Ovary (tissue), 7 donors: ENCODE measurements at regions not wholly inside any gene's neighbourhood (a gene's known extent, or its start where the extent isn't known, plus 50 kb on each side); places are given as distances from the start of the nearest gene placed in this dataset.
A peak's percentile ranks its signal among the peaks of the same experiment; 100 is the strongest.

Source experiments
- DNase-seq, 5 donors: peaks; one replicate each; pipeline ENCODE4 v3.0.0-alpha.2; 2019 to 2020
- H3K27ac ChIP-seq, 2 donors: fragments of 200-600 bp; one replicate each; pipeline versions ENCODE4 v1.5.1 to v1.8.0; 2019 to 2022
- H3K27me3 ChIP-seq: fragments of 200-600 bp; one replicate; pipeline ENCODE4 v1.8.0; 2022
- H3K36me3 ChIP-seq: fragments of 200-600 bp; sonication (generic); one replicate; pipeline ENCODE4 v1.5.1; 2019
- H3K4me1 ChIP-seq: one replicate; pipeline ENCODE4 v1.8.1; 2013; ENCODE audit warnings: mild to moderate bottlenecking, moderate library complexity; ENCODE audit not compliant: insufficient read depth
- H3K4me3 ChIP-seq: fragments of 200-600 bp; sonication (generic); one replicate; pipeline ENCODE4 v1.5.1; 2017
- H3K9me3 ChIP-seq, 2 donors: fragments of 200-600 bp in 1 of 2; sonication (generic) in 1 of 2; one replicate each; pipeline versions ENCODE4 v1.5.1 to v1.8.1; 2013 to 2019; ENCODE audit warnings: mild to moderate bottlenecking in 1 of 2, moderate library complexity in 1 of 2
- CTCF ChIP-seq, 3 donors: fragments of 450-650 bp in 2 of 3; fragments of 200-600 bp in 1 of 3; IDR thresholded peaks; one replicate each; pipeline versions ENCODE4 v1.5.1 to v1.8.0; 2016 to 2022; ENCODE audit warnings: antibody characterized with exemption in 3 of 3, mild to moderate bottlenecking in 1 of 3
- EP300 ChIP-seq: sonication (generic); formaldehyde crosslinking; IDR thresholded peaks from one replicate; pipeline ENCODE4 v1.6.1; 2017; ENCODE audit warnings: antibody characterized with exemption
- POLR2A ChIP-seq: fragments of 450-650 bp; IDR thresholded peaks from one replicate; pipeline ENCODE4 v1.6.1; 2017; ENCODE audit warnings: antibody characterized with exemption, mild to moderate bottlenecking, moderate library complexity
- WGBS, 3 donors: extraction: QIAGEN DNeasy Blood & Tissue Kit in 1 of 3; methylation state at CpG; one replicate each; pipeline versions ENCODE4 v1.1.5 to v1.1.7; 2013 to 2017; 5-methylcytosine and 5-hydroxymethylcytosine counted together
- intact Hi-C, 4 donors: fragments of 100-400 bp; cut with DNase I; formaldehyde crosslinking; loops; one replicate each; pipeline versions ENCODE4 v1.11.0 to v1.15.1; 2022 to 2023
- donor health status: DM: no; HTN: no; CAD: no; lungs with moderate emphysema.
- donor health status: DM: no; HTN: no; CAD: no.
- donor health status: Bipolar disorder and iron deficiency.
- donor health status: DM: no; HTN: no; CAD: no.
- donor health status: DM: yes; HTN: yes; CAD: no.

GRCh38 chr4:1497189-1497801 lies 91.1 kb upstream of the NKX1-1 start:
- WGBS, 3 donors = 64 to 69% (median 66%) methylated on average over 7 of the region's 7 CpGs
- Histone ChIP-seq H3K4me3 (no peak overlapping the region), H3K27ac (no peak overlapping the region), H3K27me3 (no peaks in the 10 kb centered on the region), H3K9me3 (no peaks in the 10 kb centered on the region), H3K36me3 (no peaks in the 10 kb centered on the region), H3K4me1 (no peaks in the 10 kb centered on the region)
- intact Hi-C loops = no loop called here
- TF ChIP-seq CTCF (IDR thresholded peaks at IDR 0.05) (no peak), POLR2A (no peak), EP300 (no peak)
- no peak for DNase-seq

- 62 to 80% (median 67%) methylated on average over 9 of the region's 9 CpGs for WGBS, 3 donors
- H3K36me3 ChIP-seq = no peaks in the 10 kb centered on the region
- intact Hi-C loops = no loop called here
- no peak overlapping the region for H3K4me3 ChIP-seq
- DNase-seq = peak in 1 of 5 donors; percentile 13
- TF ChIP-seq CTCF (IDR thresholded peaks at IDR 0.05) (no peak), POLR2A (no peak), EP300 (no peak)
- H3K27ac ChIP-seq = no peak overlapping the region
- H3K9me3 ChIP-seq = no peaks in the 10 kb centered on the region
- no peaks in the 10 kb centered on the region for H3K4me1 ChIP-seq
- H3K27me3 ChIP-seq = no peaks in the 10 kb centered on the region
Observed at GRCh38 chr4:1496116-1496642, 89.9 kb upstream of the NKX1-1 start.

GRCh38 chr4:1495416-1496115 lies 89.3 kb upstream of the NKX1-1 start:
- no peaks in the 10 kb centered on the region for H3K27me3 ChIP-seq
- DNase-seq = peak in 2 of 5 donors; percentile 5 to 12
- no peak overlapping the region for H3K4me3 ChIP-seq
- TF ChIP-seq EP300 (no peak), POLR2A (no peak), CTCF (IDR thresholded peaks at IDR 0.05) (no peak)
- no peak overlapping the region for H3K27ac ChIP-seq
- no peaks in the 10 kb centered on the region for H3K9me3 ChIP-seq
- H3K4me1 ChIP-seq = no peaks in the 10 kb centered on the region
- WGBS, 3 donors = 41 to 45% (median 41%) methylated on average over 17 to 34 of the region's 34 CpGs
- no peaks in the 10 kb centered on the region for H3K36me3 ChIP-seq
- intact Hi-C loops = no loop called here

- no peaks in the 10 kb centered on the region for H3K4me1 ChIP-seq
- no peak overlapping the region for H3K4me3 ChIP-seq
- no peak overlapping the region for H3K27ac ChIP-seq
- H3K36me3 ChIP-seq = no peaks in the 10 kb centered on the region
- 53 to 60% (median 59%) methylated on average over 37 of the region's 37 CpGs for WGBS, 3 donors
- H3K27me3 ChIP-seq = no peaks in the 10 kb centered on the region
- peak in 1 of 5 donors; percentile 24 for DNase-seq
- H3K9me3 ChIP-seq = no peaks in the 10 kb centered on the region
- TF ChIP-seq EP300 = no peak
- TF ChIP-seq CTCF (IDR thresholded peaks at IDR 0.05) = no peak
- no peak for TF ChIP-seq POLR2A
- intact Hi-C loops = loop anchor here in 1 of 4 donors (5.0 kb wide), 1 partner anchor 603 kb away; no protein-coding TSS in a partner anchor
Observed at GRCh38 chr4:1494416-1495315, 88.4 kb upstream of the NKX1-1 start.
